PC-3 (cell line): ENCODE measurements at regions not wholly inside any gene's neighbourhood (a gene's known extent, or its start where the extent isn't known, plus 50 kb on each side); places are given as distances from the start of the nearest gene placed in this dataset.

Experiments used
- CTCF ChIP-seq: fragments of 300-600 bp; sonication (generic); conservative IDR thresholded peaks from 2 replicates; pipeline ENCODE4 v1.5.1; 2017; ENCODE audit warnings: antibody characterized with exemption, low read depth, mild to moderate bottlenecking, low read length
- EZH2 ChIP-seq: fragments of 300-600 bp; sonication (generic); IDR thresholded peaks from one replicate; pipeline ENCODE4 v1.6.1; 2017; ENCODE audit warnings: antibody characterized with exemption, mild to moderate bottlenecking, low read length; ENCODE audit not compliant: unreplicated experiment

GRCh38 chr15:93171476-93171875, 82.5 kb upstream of the RGMA start:
- TF ChIP-seq CTCF (no peak), EZH2 (no peak)
